HCT116 (cell line): ENCODE measurements at regions not wholly inside any gene's neighbourhood (a gene's known extent, or its start where the extent isn't known, plus 50 kb on each side); places are given as distances from the start of the nearest gene placed in this dataset.

Experiments
- ATAC-seq: fragments of 200-7000 bp; cut with Tn5 transposase; 2 replicates; pipeline ENCODE4 v1.9.1; 2020; ENCODE audit warnings: mild to moderate bottlenecking, moderate library complexity
- BruUV-seq: library from RNA; stranded (reverse); fragments of 400-500 nt; replicated peaks from 2 replicates; lab custom pipeline; 2021; lab: Mats Ljungman, UMichigan
- CTCF ChIA-PET: fragments of 300-600 bp; sonication (Branson Sonifier 250); formaldehyde crosslinking; loops from one replicate; lab custom pipeline; 2021; ENCODE audit warnings: antibody characterized with exemption; lab: Charles Lee
- POLR2A ChIA-PET: fragments of 300-600, 350-600 bp; sonication (Branson Sonifier 250); formaldehyde crosslinking; loops from one replicate; lab custom pipeline; 2021; ENCODE audit warnings: antibody characterized with exemption; lab: Charles Lee
- RAD21 ChIA-PET, 2 experiments: fragments of 300-600 bp; sonication (Branson Sonifier 250); formaldehyde crosslinking; loops; one replicate each; lab custom pipeline; 2023; ENCODE audit warnings: low total read pairs in 2 of 2; ENCODE audit not compliant: uncharacterized antibody in 2 of 2, unreplicated experiment in 2 of 2, low non-redundant PET in 1 of 2; lab: Charles Lee
- DNase-seq: peaks from one replicate; pipeline ENCODE4 v3.0.0-alpha.2; 2010; ENCODE audit warnings: low read depth, low spot score
- H2AFZ ChIP-seq: fragments of 200-600 bp; shearing (Covaris generic), sonication (generic); 2 replicates; pipeline ENCODE4 v1.6.1; 2017; ENCODE audit warnings: low read depth, mixed run types, mixed read lengths, antibody characterized with exemption, low read length; ENCODE audit not compliant: poor library complexity, severe bottlenecking
- H3K27ac ChIP-seq: 2 replicates; pipeline ENCODE4 v1.5.1; 2012; ENCODE audit warnings: low read depth, low read length
- H3K27me3 ChIP-seq: fragments of 200-600 bp; sonication (generic); 2 replicates; pipeline ENCODE4 v1.6.1; 2016; ENCODE audit warnings: mixed run types, low read length, mixed read lengths; ENCODE audit not compliant: insufficient read depth
- H3K36me3 ChIP-seq, 2 experiments: fragments of 200-500 bp in 1 of 2; fragments of 200-600 bp in 1 of 2; sonication (Bioruptor generic) in 1 of 2; sonication (generic) in 1 of 2; 2 replicates each; pipeline versions ENCODE4 v1.5.1 to v1.6.1; 2014 to 2016; ENCODE audit warnings: low read length in 2 of 2, inconsistent platforms in 1 of 2, mixed read lengths in 1 of 2, mixed run types in 1 of 2; ENCODE audit not compliant: insufficient read depth in 2 of 2, control insufficient read depth in 1 of 2
- H3K4me1 ChIP-seq, 2 experiments: fragments of 200-600 bp in 1 of 2; sonication (generic) in 1 of 2; 2 replicates each; pipeline versions ENCODE4 v1.5.1 to v1.6.1; 2012 to 2017; ENCODE audit warnings: low read length in 2 of 2, inconsistent platforms in 1 of 2, mild to moderate bottlenecking in 1 of 2, mixed read lengths in 1 of 2, mixed run types in 1 of 2, moderate library complexity in 1 of 2; ENCODE audit not compliant: insufficient read depth in 2 of 2, control insufficient read depth in 1 of 2
- H3K4me2 ChIP-seq: fragments of 200-600 bp; sonication (generic); 2 replicates; pipeline ENCODE4 v1.6.1; 2017; ENCODE audit warnings: mixed run types, low read length, mixed read lengths
- H3K4me3 ChIP-seq, 2 experiments: fragments of 200-600 bp in 1 of 2; sonication (generic) in 1 of 2; replicated peaks in 1 of 2; 2 replicates each; pipeline ENCODE4 v1.5.1; 2011 to 2016; ENCODE audit warnings: low read length in 2 of 2, control low read depth in 1 of 2, low read depth in 1 of 2, mild to moderate bottlenecking in 1 of 2, mixed read lengths in 1 of 2, mixed run types in 1 of 2
- H3K79me2 ChIP-seq: fragments of 200-600 bp; sonication (generic); 2 replicates; pipeline ENCODE4 v1.6.1; 2017; ENCODE audit warnings: mild to moderate bottlenecking, mixed run types, low read length, moderate library complexity, mixed read lengths; ENCODE audit not compliant: insufficient read depth
- H3K9ac ChIP-seq: fragments of 200-600 bp; sonication (generic); 2 replicates; pipeline ENCODE4 v1.6.1; 2016; ENCODE audit warnings: low read length, mixed read lengths
- H3K9me2 ChIP-seq: fragments of 200-600 bp; sonication (generic), shearing (Covaris generic); 2 replicates; pipeline ENCODE4 v1.6.1; 2017; ENCODE audit warnings: mixed run types, mild to moderate bottlenecking, moderate library complexity; ENCODE audit not compliant: insufficient read depth
- H3K9me3 ChIP-seq, 2 experiments: fragments of 200-500 bp in 1 of 2; fragments of 200-600 bp in 1 of 2; sonication (Bioruptor generic) in 1 of 2; sonication (generic) in 1 of 2; 2 replicates each; pipeline ENCODE4 v1.6.1; 2014 to 2017; ENCODE audit warnings: low read length in 2 of 2, mixed read lengths in 2 of 2, inconsistent platforms in 1 of 2, low read depth in 1 of 2, mild to moderate bottlenecking in 1 of 2, mixed run types in 1 of 2, moderate library complexity in 1 of 2; ENCODE audit not compliant: control insufficient read depth in 1 of 2, insufficient read depth in 1 of 2
- H4K20me1 ChIP-seq: fragments of 200-600 bp; sonication (generic), shearing (Covaris generic); 2 replicates; pipeline ENCODE4 v1.6.1; 2017; ENCODE audit warnings: mixed run types, mild to moderate bottlenecking, moderate library complexity; ENCODE audit not compliant: insufficient read depth
- CBX3 ChIP-seq: IDR thresholded peaks from 2 replicates; pipeline ENCODE4 v1.6.1; 2012; ENCODE audit warnings: low read depth
- EGR1 ChIP-seq: IDR thresholded peaks from 2 replicates; pipeline ENCODE4 v1.6.1; 2012; ENCODE audit warnings: low read depth
- ELF1 ChIP-seq: IDR thresholded peaks from 2 replicates; pipeline ENCODE4 v1.6.1; 2012; ENCODE audit warnings: low read depth, borderline replicate concordance
- EZH2phosphoT487 ChIP-seq: fragments of 200-600 bp; IDR thresholded peaks from 2 replicates; pipeline ENCODE4 v1.6.1; 2018; ENCODE audit warnings: antibody characterized with exemption, borderline replicate concordance
- FOSL1 ChIP-seq: IDR thresholded peaks from 2 replicates; pipeline ENCODE4 v1.6.1; 2012; ENCODE audit warnings: low read depth
- POLR2A ChIP-seq: IDR thresholded peaks from 2 replicates; pipeline ENCODE4 v1.7.0; 2011; ENCODE audit warnings: borderline replicate concordance; ENCODE audit not compliant: insufficient read depth, insufficient read length; ENCODE audit errors: extremely low read depth
- POLR2AphosphoS5 ChIP-seq: IDR thresholded peaks from 2 replicates; pipeline ENCODE4 v1.6.1; 2011; ENCODE audit warnings: mild to moderate bottlenecking, low read depth, low read length, moderate library complexity
- SP1 ChIP-seq: IDR thresholded peaks from 2 replicates; pipeline ENCODE4 v1.6.1; 2012; ENCODE audit warnings: low read depth
- TCF7L2 ChIP-seq: IDR thresholded peaks from 2 replicates; pipeline ENCODE4 v1.7.0; 2011; ENCODE audit warnings: borderline replicate concordance, inconsistent platforms; ENCODE audit not compliant: insufficient read depth, insufficient read length; ENCODE audit errors: extremely low read depth
- YY1 ChIP-seq: IDR thresholded peaks from 2 replicates; pipeline ENCODE4 v1.6.1; 2011; ENCODE audit warnings: low read length, low read depth, moderate library complexity, mild to moderate bottlenecking; ENCODE audit not compliant: insufficient replicate concordance; ENCODE audit errors: extremely low read depth
- ZFX ChIP-seq: fragments of 450-650 bp; IDR thresholded peaks from 2 replicates; pipeline ENCODE4 v1.6.1; 2017
- ZNF274 ChIP-seq: fragments of 200-500 bp; sonication (Bioruptor generic); IDR thresholded peaks from 2 replicates; pipeline ENCODE4 v1.6.1; 2014; ENCODE audit warnings: mild to moderate bottlenecking, low read depth, low read length, inconsistent platforms
- intact Hi-C: fragments of 100-400 bp; cut with micrococcal nuclease; formaldehyde crosslinking; loops from 2 replicates; pipeline ENCODE4 v1.10.0; 2022
- TF ChIP-seq, protein P1 (sequence below): IDR thresholded peaks from 2 replicates; pipeline ENCODE4 v1.6.1; 2012
- TF ChIP-seq, protein P2 (sequence below): IDR thresholded peaks from 2 replicates; pipeline ENCODE4 v1.6.1; 2012
- TF ChIP-seq, protein P3 (sequence below): IDR thresholded peaks from 2 replicates; pipeline ENCODE4 v1.6.1; 2012; ENCODE audit warnings: low read depth
- TF ChIP-seq, protein P4 (sequence below): IDR thresholded peaks from 2 replicates; pipeline ENCODE4 v1.6.1; 2011; ENCODE audit warnings: mild to moderate bottlenecking, low read length, moderate library complexity; ENCODE audit not compliant: insufficient replicate concordance; ENCODE audit errors: extremely low read depth

DNA sequence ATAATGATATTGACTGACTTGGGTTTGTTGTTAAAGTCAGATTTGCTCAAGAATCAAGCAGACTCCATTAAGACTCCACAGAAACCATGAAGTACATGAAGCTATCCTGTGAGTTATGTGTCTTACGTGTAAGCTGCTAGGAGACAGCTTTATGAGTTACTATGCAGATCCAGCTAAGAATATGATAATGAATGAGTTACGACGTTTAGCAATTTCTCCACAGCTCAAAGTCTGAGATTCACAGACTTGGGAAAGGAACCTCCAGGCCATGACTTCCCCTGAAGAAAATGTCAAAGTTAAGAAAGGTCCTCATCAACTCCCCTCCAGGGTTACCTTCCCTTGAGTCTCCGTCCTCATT, 211.9 kb upstream of the HNRNPA3 start:
- DNase-seq, result no peak
- TF ChIP-seq ELF1, result no peak
- TF ChIP-seq SP1, result no peak
- TF ChIP-seq, protein P1, sequence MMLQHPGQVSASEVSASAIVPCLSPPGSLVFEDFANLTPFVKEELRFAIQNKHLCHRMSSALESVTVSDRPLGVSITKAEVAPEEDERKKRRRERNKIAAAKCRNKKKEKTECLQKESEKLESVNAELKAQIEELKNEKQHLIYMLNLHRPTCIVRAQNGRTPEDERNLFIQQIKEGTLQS, result no peak
- TF ChIP-seq EGR1, result no peak
- no peak for TF ChIP-seq ZNF274
- TF ChIP-seq EZH2phosphoT487, result no peak
- TF ChIP-seq, protein P2, sequence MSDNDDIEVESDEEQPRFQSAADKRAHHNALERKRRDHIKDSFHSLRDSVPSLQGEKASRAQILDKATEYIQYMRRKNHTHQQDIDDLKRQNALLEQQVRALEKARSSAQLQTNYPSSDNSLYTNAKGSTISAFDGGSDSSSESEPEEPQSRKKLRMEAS, result no peak
- TF ChIP-seq ZFX, result no peak
- TF ChIP-seq, protein P3, sequence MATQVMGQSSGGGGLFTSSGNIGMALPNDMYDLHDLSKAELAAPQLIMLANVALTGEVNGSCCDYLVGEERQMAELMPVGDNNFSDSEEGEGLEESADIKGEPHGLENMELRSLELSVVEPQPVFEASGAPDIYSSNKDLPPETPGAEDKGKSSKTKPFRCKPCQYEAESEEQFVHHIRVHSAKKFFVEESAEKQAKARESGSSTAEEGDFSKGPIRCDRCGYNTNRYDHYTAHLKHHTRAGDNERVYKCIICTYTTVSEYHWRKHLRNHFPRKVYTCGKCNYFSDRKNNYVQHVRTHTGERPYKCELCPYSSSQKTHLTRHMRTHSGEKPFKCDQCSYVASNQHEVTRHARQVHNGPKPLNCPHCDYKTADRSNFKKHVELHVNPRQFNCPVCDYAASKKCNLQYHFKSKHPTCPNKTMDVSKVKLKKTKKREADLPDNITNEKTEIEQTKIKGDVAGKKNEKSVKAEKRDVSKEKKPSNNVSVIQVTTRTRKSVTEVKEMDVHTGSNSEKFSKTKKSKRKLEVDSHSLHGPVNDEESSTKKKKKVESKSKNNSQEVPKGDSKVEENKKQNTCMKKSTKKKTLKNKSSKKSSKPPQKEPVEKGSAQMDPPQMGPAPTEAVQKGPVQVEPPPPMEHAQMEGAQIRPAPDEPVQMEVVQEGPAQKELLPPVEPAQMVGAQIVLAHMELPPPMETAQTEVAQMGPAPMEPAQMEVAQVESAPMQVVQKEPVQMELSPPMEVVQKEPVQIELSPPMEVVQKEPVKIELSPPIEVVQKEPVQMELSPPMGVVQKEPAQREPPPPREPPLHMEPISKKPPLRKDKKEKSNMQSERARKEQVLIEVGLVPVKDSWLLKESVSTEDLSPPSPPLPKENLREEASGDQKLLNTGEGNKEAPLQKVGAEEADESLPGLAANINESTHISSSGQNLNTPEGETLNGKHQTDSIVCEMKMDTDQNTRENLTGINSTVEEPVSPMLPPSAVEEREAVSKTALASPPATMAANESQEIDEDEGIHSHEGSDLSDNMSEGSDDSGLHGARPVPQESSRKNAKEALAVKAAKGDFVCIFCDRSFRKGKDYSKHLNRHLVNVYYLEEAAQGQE, result no peak
- TF ChIP-seq CBX3, result no peak
- no peak for TF ChIP-seq POLR2A
- TF ChIP-seq, protein P4, sequence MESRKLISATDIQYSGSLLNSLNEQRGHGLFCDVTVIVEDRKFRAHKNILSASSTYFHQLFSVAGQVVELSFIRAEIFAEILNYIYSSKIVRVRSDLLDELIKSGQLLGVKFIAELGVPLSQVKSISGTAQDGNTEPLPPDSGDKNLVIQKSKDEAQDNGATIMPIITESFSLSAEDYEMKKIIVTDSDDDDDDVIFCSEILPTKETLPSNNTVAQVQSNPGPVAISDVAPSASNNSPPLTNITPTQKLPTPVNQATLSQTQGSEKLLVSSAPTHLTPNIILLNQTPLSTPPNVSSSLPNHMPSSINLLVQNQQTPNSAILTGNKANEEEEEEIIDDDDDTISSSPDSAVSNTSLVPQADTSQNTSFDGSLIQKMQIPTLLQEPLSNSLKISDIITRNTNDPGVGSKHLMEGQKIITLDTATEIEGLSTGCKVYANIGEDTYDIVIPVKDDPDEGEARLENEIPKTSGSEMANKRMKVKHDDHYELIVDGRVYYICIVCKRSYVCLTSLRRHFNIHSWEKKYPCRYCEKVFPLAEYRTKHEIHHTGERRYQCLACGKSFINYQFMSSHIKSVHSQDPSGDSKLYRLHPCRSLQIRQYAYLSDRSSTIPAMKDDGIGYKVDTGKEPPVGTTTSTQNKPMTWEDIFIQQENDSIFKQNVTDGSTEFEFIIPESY, result no peak
- TF ChIP-seq TCF7L2, result no peak
- no peak for TF ChIP-seq POLR2AphosphoS5
- TF ChIP-seq YY1, result no peak
- TF ChIP-seq FOSL1, result no peak
- TF ChIP-seq, all 23 proteins: peak for 0
- H4K20me1 ChIP-seq, result no peaks in the 10 kb centered on the region
- no peak overlapping the region for H3K4me2 ChIP-seq
- BruUV-seq, result no TSS peak
- H2AFZ ChIP-seq, result no peak overlapping the region
- no peaks in the 10 kb centered on the region for H3K9me2 ChIP-seq
- peaks cover 0 to 19% of the 10 kb centered on the region in 2 experiments; a peak in 3 of 4 replicates for H3K4me1 ChIP-seq
- H3K27me3 ChIP-seq, result no peaks in the 10 kb centered on the region; the same call in 1 of the 2 replicates
- CTCF ChIA-PET, result no interaction called here
- RAD21 ChIA-PET, result no interaction called here
- no peaks in the 10 kb centered on the region for H3K36me3 ChIP-seq
- ATAC-seq, result no peak
- H3K9ac ChIP-seq, result no peak overlapping the region
- H3K79me2 ChIP-seq, result no peaks in the 10 kb centered on the region
- POLR2A ChIA-PET, result no interaction called here
- intact Hi-C loops, result loop anchor here (5.0 kb wide), 1 partner anchor 537 kb away; no protein-coding TSS in a partner anchor
- H3K4me3 ChIP-seq, result no peak overlapping the region
- H3K27ac ChIP-seq, result no peak overlapping the region
- H3K9me3 ChIP-seq, result no peaks in the 10 kb centered on the region
